Endothelial cell of umbilical vein (primary cell): ENCODE measurements at regions not wholly inside any gene's neighbourhood (a gene's known extent, or its start where the extent isn't known, plus 50 kb on each side); places are given as distances from the start of the nearest gene placed in this dataset.

Experiments
- BruUV-seq: library from RNA; stranded (reverse); fragments of 400-500 nt; replicated peaks from 2 replicates; lab custom pipeline; 2021; lab: Mats Ljungman, UMichigan
- CTCF ChIA-PET: fragments of 300-600, 350-600 bp; sonication (Branson Sonifier 250); formaldehyde crosslinking; loops from one replicate; lab custom pipeline; 2021; ENCODE audit warnings: antibody characterized with exemption, inconsistent platforms; lab: Charles Lee
- POLR2A ChIA-PET: fragments of 300-600, 350-600 bp; sonication (Branson Sonifier 250); formaldehyde crosslinking; loops from one replicate; lab custom pipeline; 2021; ENCODE audit warnings: antibody characterized with exemption, inconsistent platforms; lab: Charles Lee
- DNase-seq: peaks from one replicate; pipeline ENCODE4 v3.0.0-alpha.2; 2011; ENCODE audit warnings: low read depth, low spot score
- FAIRE-seq: peaks from 2 replicates; lab custom pipeline; 2011; peaks lifted over from hg19 to GRCh38; lab: Jason Lieb, UNC
- H2AFZ ChIP-seq: 2 replicates; pipeline ENCODE4 v1.6.0; 2012; ENCODE audit warnings: low read depth, low read length, control low read depth, inconsistent platforms
- H3K27ac ChIP-seq: 2 replicates; pipeline ENCODE4 v1.5.1; 2011; ENCODE audit warnings: low read depth, mild to moderate bottlenecking, control low read depth, low read length, moderate library complexity; ENCODE audit not compliant: insufficient read depth
- H3K27me3 ChIP-seq, 2 experiments: 2 replicates each; pipeline versions ENCODE4 v1.6.0 to v1.6.1; 2011; ENCODE audit warnings: low read length in 2 of 2, mixed read lengths in 1 of 2; ENCODE audit not compliant: control insufficient read depth in 2 of 2, insufficient read depth in 2 of 2
- H3K36me3 ChIP-seq, 2 experiments: 2 replicates in 1 of 2; 3 replicates in 1 of 2; pipeline ENCODE4 v1.5.1; 2011; ENCODE audit warnings: low read length in 2 of 2, mild to moderate bottlenecking in 1 of 2, moderate library complexity in 1 of 2; ENCODE audit not compliant: control insufficient read depth in 2 of 2, insufficient read depth in 2 of 2; ENCODE audit errors: extremely low read depth in 1 of 2
- H3K4me1 ChIP-seq: 3 replicates; pipeline ENCODE4 v1.5.1; 2011; ENCODE audit warnings: mild to moderate bottlenecking, low read length; ENCODE audit not compliant: control insufficient read depth, insufficient read depth; ENCODE audit errors: extremely low read depth
- H3K4me2 ChIP-seq: 2 replicates; pipeline ENCODE4 v1.6.1; 2011; ENCODE audit warnings: low read length, control low read depth, mixed read lengths; ENCODE audit not compliant: insufficient read depth
- H3K4me3 ChIP-seq, 3 experiments: fragments of 200-600 bp in 1 of 3; sonication (generic), shearing (Covaris generic) in 1 of 3; replicated peaks in 1 of 3; 2 replicates each; pipeline ENCODE4 v1.5.1; 2011 to 2016; ENCODE audit warnings: control low read depth in 3 of 3, low read length in 3 of 3, mild to moderate bottlenecking in 2 of 3, inconsistent platforms in 1 of 3, low read depth in 1 of 3, moderate library complexity in 1 of 3; ENCODE audit not compliant: insufficient read depth in 1 of 3
- H3K79me2 ChIP-seq: 2 replicates; pipeline ENCODE4 v1.6.0; 2012; ENCODE audit warnings: low read length, inconsistent platforms; ENCODE audit not compliant: control insufficient read depth, insufficient read depth
- H3K9ac ChIP-seq: replicated peaks from 2 replicates; pipeline ENCODE3; 2011; ENCODE audit warnings: low read length, control low read depth; ENCODE audit not compliant: insufficient read depth; ENCODE audit errors: extremely low read depth
- H3K9me1 ChIP-seq: replicated peaks from 3 replicates; pipeline ENCODE4 v1.6.0; 2011; ENCODE audit warnings: mild to moderate bottlenecking, low read length; ENCODE audit not compliant: control insufficient read depth, insufficient read depth; ENCODE audit errors: extremely low read depth
- H3K9me3 ChIP-seq: replicated peaks from 2 replicates; pipeline ENCODE4 v1.5.1; 2012; ENCODE audit warnings: low read length, inconsistent platforms; ENCODE audit not compliant: control insufficient read depth, insufficient read depth
- H4K20me1 ChIP-seq: replicated peaks from 2 replicates; pipeline ENCODE3; 2011; ENCODE audit warnings: mild to moderate bottlenecking, low read length; ENCODE audit not compliant: control insufficient read depth, insufficient read depth; ENCODE audit errors: extremely low read depth
- CTCF ChIP-seq, 2 donors: IDR thresholded peaks; 1 replicate in 1 of 2; 2 replicates in 1 of 2; pipeline ENCODE4 v1.5.1; 2011; ENCODE audit warnings: low read length in 2 of 2, mild to moderate bottlenecking in 2 of 2, moderate library complexity in 2 of 2, control low read depth in 1 of 2, inconsistent platforms in 1 of 2, low read depth in 1 of 2; ENCODE audit not compliant: insufficient read depth in 1 of 2; ENCODE audit errors: extremely low read depth in 1 of 2
- EZH2 ChIP-seq: IDR thresholded peaks from 2 replicates; pipeline ENCODE4 v1.6.1; 2012; ENCODE audit warnings: borderline replicate concordance, low read depth, mild to moderate bottlenecking, moderate library complexity, low read length, inconsistent platforms; ENCODE audit not compliant: severe bottlenecking
- FOS ChIP-seq: IDR thresholded peaks from 2 replicates; pipeline ENCODE4 v1.6.1; 2011; ENCODE audit warnings: mild to moderate bottlenecking, low read length, moderate library complexity, borderline replicate concordance; ENCODE audit not compliant: insufficient read depth
- GATA2 ChIP-seq: IDR thresholded peaks from 2 replicates; pipeline ENCODE4 v1.7.0; 2011; ENCODE audit warnings: low read depth, mild to moderate bottlenecking, moderate library complexity, mixed read lengths, low read length; ENCODE audit not compliant: insufficient read length, insufficient read depth
- JUN ChIP-seq: IDR thresholded peaks from 2 replicates; pipeline ENCODE4 v1.6.1; 2011; ENCODE audit warnings: borderline replicate concordance, low read depth; ENCODE audit not compliant: insufficient read length, insufficient read depth
- MYC ChIP-seq: IDR thresholded peaks from one replicate; pipeline ENCODE4 v1.6.1; 2011; ENCODE audit warnings: mild to moderate bottlenecking, low read depth, low read length
- POLR2A ChIP-seq: IDR thresholded peaks from 2 replicates; pipeline ENCODE4 v1.6.1; 2012; ENCODE audit warnings: low read depth, mild to moderate bottlenecking, control low read depth, low read length
- POLR2AphosphoS5 ChIP-seq: IDR thresholded peaks from 2 replicates; pipeline ENCODE4 v1.6.1; 2012; ENCODE audit warnings: low read depth, mild to moderate bottlenecking, control low read depth, low read length, moderate library complexity; ENCODE audit not compliant: insufficient read depth
- dilution Hi-C: fragments of 300-500 bp; cut with MboI; formaldehyde crosslinking; loops from one replicate; pipeline ENCODE4 v1.15.0; 2019; ENCODE audit warnings: low sequenced_read_pairs; ENCODE audit not compliant: extremely low pct_ligation_motif_present
- intact Hi-C: fragments of 100-400 bp; cut with micrococcal nuclease; formaldehyde crosslinking; loops from one replicate; pipeline ENCODE4 v1.10.0; 2022
- TF ChIP-seq, protein P1 (sequence below): IDR thresholded peaks from 2 replicates; pipeline ENCODE4 v1.6.1; 2011; ENCODE audit not compliant: insufficient read depth, insufficient read length

DNA sequence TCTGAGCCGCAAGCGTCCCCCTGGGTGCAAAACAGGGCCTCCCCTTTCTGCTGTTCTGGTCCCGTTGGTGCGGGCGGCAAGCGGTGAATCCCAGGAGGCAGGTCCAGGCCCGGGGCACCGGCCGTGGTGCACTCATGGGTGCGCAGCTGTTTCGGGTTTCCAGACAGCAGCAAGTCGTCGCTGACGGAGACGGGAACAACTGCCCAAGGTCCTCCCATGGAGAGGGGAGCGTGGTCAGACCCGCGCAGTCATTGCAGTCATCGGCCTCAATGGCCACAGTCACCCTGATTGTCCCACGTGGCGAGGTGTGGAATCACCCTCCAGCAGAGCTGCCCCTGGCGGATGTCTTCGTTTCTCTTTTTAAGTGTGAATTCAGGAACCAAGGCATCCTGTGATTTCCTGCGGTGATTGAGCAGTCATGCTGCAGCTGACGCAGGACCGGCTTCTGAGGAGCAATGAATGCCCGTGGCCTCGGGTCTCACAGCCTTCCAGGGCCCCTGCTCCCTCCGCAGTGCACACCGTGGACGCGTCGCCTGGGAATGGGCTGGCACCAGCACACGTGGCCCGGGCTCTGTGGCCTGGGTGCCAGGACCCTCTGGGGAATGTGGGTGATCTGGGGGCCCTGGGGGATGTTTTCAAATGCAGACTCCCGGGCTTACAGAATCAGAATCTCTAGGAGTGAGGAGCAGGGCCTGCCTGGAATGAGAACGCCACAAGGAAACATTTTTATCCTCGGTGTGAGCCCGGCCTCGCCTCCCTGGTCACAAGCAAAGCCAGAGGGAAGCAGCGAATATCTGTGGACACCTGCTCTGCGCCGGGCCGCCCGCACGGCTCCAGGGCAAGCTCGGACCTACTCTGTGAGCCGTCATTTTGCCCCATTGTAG is 244.2 kb upstream of the SALL3 start:
- Histone ChIP-seq H3K9me1 (no peaks in the 10 kb centered on the region), H3K27ac (no peak overlapping the region), H3K9me3 (peaks cover 8% of the 10 kb centered on the region), H3K4me3 (no peak overlapping the region), H2AFZ (no peak overlapping the region), H3K4me1 (no peaks in the 10 kb centered on the region), H4K20me1 (no peaks in the 10 kb centered on the region), H3K79me2 (no peaks in the 10 kb centered on the region), H3K27me3 (no peaks in the 10 kb centered on the region), H3K4me2 (no peak overlapping the region), H3K9ac (no peak overlapping the region), H3K36me3 (no peaks in the 10 kb centered on the region)
- TF ChIP-seq MYC, result no peak
- TF ChIP-seq CTCF (IDR thresholded peaks at IDR 0.05; ENCODE audit: extremely low read depth in 1 of 2, insufficient read depth in 1 of 2, low read depth in 1 of 2, low read length in 2 of 2), result no peak
- TF ChIP-seq FOS, result no peak
- no peak for TF ChIP-seq JUN
- no peak for TF ChIP-seq GATA2
- no peak for TF ChIP-seq EZH2
- TF ChIP-seq POLR2A, result no peak
- TF ChIP-seq POLR2AphosphoS5, result no peak
- TF ChIP-seq, protein P1, sequence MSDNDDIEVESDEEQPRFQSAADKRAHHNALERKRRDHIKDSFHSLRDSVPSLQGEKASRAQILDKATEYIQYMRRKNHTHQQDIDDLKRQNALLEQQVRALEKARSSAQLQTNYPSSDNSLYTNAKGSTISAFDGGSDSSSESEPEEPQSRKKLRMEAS, result no peak
- FAIRE-seq (no peak), DNase-seq (no peak)
- ChIA-PET POLR2A (no interaction called here), CTCF (no interaction called here)
- no TSS peak for BruUV-seq
- intact Hi-C loops (no loop called here), dilution Hi-C loops (no loop called here)
